ENCODE measurements at regions not wholly inside any gene's neighbourhood (a gene's known extent, or its start where the extent isn't known, plus 50 kb on each side); places are given as distances from the start of the nearest gene placed in this dataset.

- TF ChIP-seq, protein P1, sequence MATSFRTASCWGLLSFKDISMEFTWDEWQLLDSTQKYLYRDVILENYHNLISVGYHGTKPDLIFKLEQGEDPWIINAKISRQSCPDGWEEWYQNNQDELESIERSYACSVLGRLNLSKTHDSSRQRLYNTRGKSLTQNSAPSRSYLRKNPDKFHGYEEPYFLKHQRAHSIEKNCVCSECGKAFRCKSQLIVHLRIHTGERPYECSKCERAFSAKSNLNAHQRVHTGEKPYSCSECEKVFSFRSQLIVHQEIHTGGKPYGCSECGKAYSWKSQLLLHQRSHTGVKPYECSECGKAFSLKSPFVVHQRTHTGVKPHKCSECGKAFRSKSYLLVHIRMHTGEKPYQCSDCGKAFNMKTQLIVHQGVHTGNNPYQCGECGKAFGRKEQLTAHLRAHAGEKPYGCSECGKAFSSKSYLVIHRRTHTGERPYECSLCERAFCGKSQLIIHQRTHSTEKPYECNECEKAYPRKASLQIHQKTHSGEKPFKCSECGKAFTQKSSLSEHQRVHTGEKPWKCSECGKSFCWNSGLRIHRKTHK (tag by site-specific recombination; IDR thresholded peaks at IDR 0.05), result no peak
Measured at GRCh38 chr7:109386959-109387358, 817.3 kb downstream of the DNAJB9 start (continued).

- POLR2A ChIA-PET, result no interaction called here
- no peak for TF ChIP-seq ZNF426 (tag by site-specific recombination; IDR thresholded peaks at IDR 0.05)
- TF ChIP-seq ZNF10 (tag by site-specific recombination; IDR thresholded peaks at IDR 0.05), result no peak
- TF ChIP-seq ZNF223 (tag by site-specific recombination; IDR thresholded peaks at IDR 0.05), result no peak
- TF ChIP-seq ZNF37A (tag by site-specific recombination; IDR thresholded peaks at IDR 0.05), result no peak
- no peak for TF ChIP-seq ZNF501 (tag by site-specific recombination; IDR thresholded peaks at IDR 0.05)
- TF ChIP-seq GFI1B (tag by site-specific recombination; IDR thresholded peaks at IDR 0.05), result no peak
- TF ChIP-seq, protein P2, sequence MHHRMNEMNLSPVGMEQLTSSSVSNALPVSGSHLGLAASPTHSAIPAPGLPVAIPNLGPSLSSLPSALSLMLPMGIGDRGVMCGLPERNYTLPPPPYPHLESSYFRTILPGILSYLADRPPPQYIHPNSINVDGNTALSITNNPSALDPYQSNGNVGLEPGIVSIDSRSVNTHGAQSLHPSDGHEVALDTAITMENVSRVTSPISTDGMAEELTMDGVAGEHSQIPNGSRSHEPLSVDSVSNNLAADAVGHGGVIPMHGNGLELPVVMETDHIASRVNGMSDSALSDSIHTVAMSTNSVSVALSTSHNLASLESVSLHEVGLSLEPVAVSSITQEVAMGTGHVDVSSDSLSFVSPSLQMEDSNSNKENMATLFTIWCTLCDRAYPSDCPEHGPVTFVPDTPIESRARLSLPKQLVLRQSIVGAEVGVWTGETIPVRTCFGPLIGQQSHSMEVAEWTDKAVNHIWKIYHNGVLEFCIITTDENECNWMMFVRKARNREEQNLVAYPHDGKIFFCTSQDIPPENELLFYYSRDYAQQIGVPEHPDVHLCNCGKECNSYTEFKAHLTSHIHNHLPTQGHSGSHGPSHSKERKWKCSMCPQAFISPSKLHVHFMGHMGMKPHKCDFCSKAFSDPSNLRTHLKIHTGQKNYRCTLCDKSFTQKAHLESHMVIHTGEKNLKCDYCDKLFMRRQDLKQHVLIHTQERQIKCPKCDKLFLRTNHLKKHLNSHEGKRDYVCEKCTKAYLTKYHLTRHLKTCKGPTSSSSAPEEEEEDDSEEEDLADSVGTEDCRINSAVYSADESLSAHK (tag by site-specific recombination; IDR thresholded peaks at IDR 0.05), result no peak
- TF ChIP-seq ZNF433 (tag by site-specific recombination; IDR thresholded peaks at IDR 0.05; ENCODE audit: low read depth), result no peak
- TF ChIP-seq MYNN (tag by site-specific recombination; IDR thresholded peaks at IDR 0.05; ENCODE audit: borderline replicate concordance), result no peak
- TF ChIP-seq ZNF548 (tag by site-specific recombination; IDR thresholded peaks at IDR 0.05), result no peak
- TF ChIP-seq ZNF670 (tag by site-specific recombination; IDR thresholded peaks at IDR 0.05; ENCODE audit: low read depth), result no peak
- TF ChIP-seq ZNF549 (tag by site-specific recombination; IDR thresholded peaks at IDR 0.05), result no peak
- no peak for TF ChIP-seq ZNF571 (tag by site-specific recombination; IDR thresholded peaks at IDR 0.05)
- TF ChIP-seq REPIN1 (tag by site-specific recombination; IDR thresholded peaks at IDR 0.05; ENCODE audit: low read depth), result no peak
- TF ChIP-seq REST (tag by site-specific recombination; IDR thresholded peaks at IDR 0.05), result no peak
- Histone ChIP-seq H3K36me3 (ENCODE audit: control insufficient read depth in 2 of 2, insufficient read depth in 1 of 2, low read length in 2 of 2) (no peaks in the 10 kb centered on the region), H3K4me3 (ENCODE audit: low read depth, low read length) (no peak overlapping the region), H3K27ac (ENCODE audit: extremely low read depth, low read depth, low read length) (no peak overlapping the region), H3K4me1 (ENCODE audit: control insufficient read depth, insufficient read depth, low read length) (no peaks in the 10 kb centered on the region), H3K9me3 (ENCODE audit: control insufficient read depth, insufficient read depth, low read depth, low read length) (no peaks in the 10 kb centered on the region)
- CTCF ChIA-PET, result no interaction called here
Measured at GRCh38 chr7:109387530-109387929, 817.9 kb downstream of the DNAJB9 start.

- H3K4me3 ChIP-seq (ENCODE audit: low read depth, low read length), result no peak overlapping the region
- no peaks in the 10 kb centered on the region for H3K36me3 ChIP-seq (ENCODE audit: control insufficient read depth in 2 of 2, insufficient read depth in 1 of 2, low read length in 2 of 2)
- ChIA-PET POLR2A (no interaction called here), CTCF (no interaction called here)
- no peak overlapping the region for H3K27ac ChIP-seq (ENCODE audit: extremely low read depth, low read depth, low read length)
- H3K9me3 ChIP-seq (ENCODE audit: control insufficient read depth, insufficient read depth, low read depth, low read length), result no peaks in the 10 kb centered on the region
- no peaks in the 10 kb centered on the region for H3K4me1 ChIP-seq (ENCODE audit: control insufficient read depth, insufficient read depth, low read length)
- no peak for TF ChIP-seq ZNF580 (tag by site-specific recombination; IDR thresholded peaks at IDR 0.05)
- no peak for TF ChIP-seq KLF9 (tag by site-specific recombination; IDR thresholded peaks at IDR 0.05; ENCODE audit: low read depth)
- no peak for TF ChIP-seq ZNF596 (tag by site-specific recombination; IDR thresholded peaks at IDR 0.05)
- no peak for TF ChIP-seq GFI1B (tag by site-specific recombination; IDR thresholded peaks at IDR 0.05)
- no peak for TF ChIP-seq OSR2 (tag by site-specific recombination; IDR thresholded peaks at IDR 0.05)
- TF ChIP-seq ZNF157 (tag by site-specific recombination; IDR thresholded peaks at IDR 0.05), result no peak
- TF ChIP-seq TCF7L2 (IDR thresholded peaks at IDR 0.05; ENCODE audit: borderline replicate concordance, low read depth, low read length), result no peak
- TF ChIP-seq SP2 (tag by site-specific recombination; IDR thresholded peaks at IDR 0.05), result no peak
- TF ChIP-seq ZNF629 (tag by site-specific recombination; IDR thresholded peaks at IDR 0.05), result no peak
Measured at GRCh38 chr7:109391240-109391639, 821.6 kb downstream of the DNAJB9 start.
